HEK293 (cell line): ENCODE measurements at regions not wholly inside any gene's neighbourhood (a gene's known extent, or its start where the extent isn't known, plus 50 kb on each side); places are given as distances from the start of the nearest gene placed in this dataset.
A peak's percentile ranks its signal among the peaks of the same experiment; 100 is the strongest.

Source experiments
- CTCF ChIA-PET: fragments of 350-600 bp; formaldehyde crosslinking; extraction: SDS; loops from one replicate; lab custom pipeline; 2021; ENCODE audit warnings: antibody characterized with exemption; lab: Yijun Ruan, JAX
- POLR2A ChIA-PET: fragments of 300-600 bp; formaldehyde crosslinking; extraction: SDS; loops from one replicate; lab custom pipeline; 2020; ENCODE audit warnings: antibody characterized with exemption, inconsistent platforms; lab: Yijun Ruan, JAX
- H3K27ac ChIP-seq: fragments of 200-500 bp; sonication (Bioruptor generic); 2 replicates; pipeline ENCODE4 v1.5.1; 2014; ENCODE audit warnings: low read depth, low read length, control low read depth, inconsistent platforms; ENCODE audit errors: extremely low read depth
- H3K36me3 ChIP-seq, 2 experiments: fragments of 200-500 bp in 1 of 2; sonication (Bioruptor generic) in 1 of 2; 1 replicate in 1 of 2; 2 replicates in 1 of 2; pipeline ENCODE4 v1.5.1; 2014 to 2017; ENCODE audit warnings: inconsistent platforms in 2 of 2, low read length in 2 of 2; ENCODE audit not compliant: control insufficient read depth in 2 of 2, insufficient read depth in 1 of 2
- H3K4me1 ChIP-seq: fragments of 200-500 bp; sonication (Bioruptor generic); 2 replicates; pipeline ENCODE4 v1.5.1; 2014; ENCODE audit warnings: mild to moderate bottlenecking, low read length, inconsistent platforms; ENCODE audit not compliant: control insufficient read depth, insufficient read depth
- H3K4me3 ChIP-seq: 2 replicates; pipeline ENCODE4 v1.5.1; 2011; ENCODE audit warnings: low read depth, mild to moderate bottlenecking, control low read depth, low read length, moderate library complexity
- H3K9me3 ChIP-seq: fragments of 200-500 bp; sonication (Bioruptor generic); 2 replicates; pipeline ENCODE4 v1.5.1; 2014; ENCODE audit warnings: low read depth, low read length, inconsistent platforms; ENCODE audit not compliant: control insufficient read depth, insufficient read depth
- BCL11B ChIP-seq: fragments of 450-650 bp; formaldehyde crosslinking; IDR thresholded peaks from 2 replicates; pipeline ENCODE4 v1.5.1; 2016; ENCODE audit warnings: low read depth, missing biosample characterization, missing genetic modification characterization
- ELK4 ChIP-seq: IDR thresholded peaks from 2 replicates; pipeline ENCODE4 v1.6.1; 2011; ENCODE audit warnings: mild to moderate bottlenecking, low read depth, low read length, borderline replicate concordance
- KLF16 ChIP-seq: fragments of 450-650 bp; formaldehyde crosslinking; IDR thresholded peaks from 2 replicates; pipeline ENCODE4 v1.5.1; 2017; ENCODE audit warnings: missing biosample characterization, missing genetic modification characterization
- KLF7 ChIP-seq: fragments of 450-650 bp; formaldehyde crosslinking; IDR thresholded peaks from 2 replicates; pipeline ENCODE4 v1.5.1; 2016; ENCODE audit warnings: missing biosample characterization, missing genetic modification characterization, borderline replicate concordance
- KLF8 ChIP-seq: fragments of 450-650 bp; formaldehyde crosslinking; IDR thresholded peaks from 2 replicates; pipeline ENCODE4 v1.5.1; 2016; ENCODE audit warnings: missing biosample characterization, missing genetic modification characterization
- SALL2 ChIP-seq: fragments of 450-650 bp; formaldehyde crosslinking; IDR thresholded peaks from 2 replicates; pipeline ENCODE4 v1.5.0; 2017; ENCODE audit warnings: missing biosample characterization, mild to moderate bottlenecking, missing genetic modification characterization, borderline replicate concordance
- SCRT2 ChIP-seq: fragments of 450-650 bp; formaldehyde crosslinking; IDR thresholded peaks from 2 replicates; pipeline ENCODE4 v1.5.1; 2016; ENCODE audit warnings: missing biosample characterization, missing genetic modification characterization
- SETDB1 ChIP-seq: IDR thresholded peaks from one replicate; pipeline ENCODE4 v1.6.1; 2017; ENCODE audit warnings: mild to moderate bottlenecking, low read length, moderate library complexity, mixed read lengths; ENCODE audit not compliant: insufficient read length
- TRIM28 ChIP-seq: IDR thresholded peaks from 2 replicates; pipeline ENCODE4 v1.6.1; 2011; ENCODE audit warnings: low read length, control low read depth, borderline replicate concordance
- ZBTB20 ChIP-seq: fragments of 450-650 bp; formaldehyde crosslinking; IDR thresholded peaks from 2 replicates; pipeline ENCODE4 v1.5.1; 2016; ENCODE audit warnings: missing biosample characterization, missing genetic modification characterization
- ZNF132 ChIP-seq: fragments of 450-650 bp; formaldehyde crosslinking; IDR thresholded peaks from 2 replicates; pipeline ENCODE4 v1.5.1; 2017; ENCODE audit warnings: missing biosample characterization, missing genetic modification characterization, borderline replicate concordance
- ZNF221 ChIP-seq: fragments of 450-650 bp; formaldehyde crosslinking; IDR thresholded peaks from 2 replicates; pipeline ENCODE4 v1.5.1; 2017; ENCODE audit warnings: missing biosample characterization, missing genetic modification characterization, borderline replicate concordance
- ZNF274 ChIP-seq, 2 experiments: fragments of 200-500 bp in 1 of 2; fragments of 450-650 bp in 1 of 2; sonication (Bioruptor generic) in 1 of 2; formaldehyde crosslinking in 1 of 2; IDR thresholded peaks; 2 replicates each; pipeline versions ENCODE4 v1.5.1 to v1.6.1; 2014 to 2016; ENCODE audit warnings: borderline replicate concordance in 1 of 2, inconsistent platforms in 1 of 2, low read length in 1 of 2, missing biosample characterization in 1 of 2, missing genetic modification characterization in 1 of 2
- ZNF391 ChIP-seq: fragments of 450-650 bp; formaldehyde crosslinking; IDR thresholded peaks from 2 replicates; pipeline ENCODE4 v1.5.1; 2016; ENCODE audit warnings: low read depth, missing biosample characterization, missing genetic modification characterization, borderline replicate concordance
- ZNF394 ChIP-seq: fragments of 450-650 bp; formaldehyde crosslinking; IDR thresholded peaks from 2 replicates; pipeline ENCODE4 v1.5.1; 2016; ENCODE audit warnings: missing biosample characterization, missing genetic modification characterization, mild to moderate bottlenecking, moderate library complexity, borderline replicate concordance
- ZNF416 ChIP-seq: fragments of 450-650 bp; formaldehyde crosslinking; IDR thresholded peaks from 2 replicates; pipeline ENCODE4 v1.5.1; 2016; ENCODE audit warnings: missing biosample characterization, missing genetic modification characterization
- ZNF426 ChIP-seq: fragments of 450-650 bp; formaldehyde crosslinking; IDR thresholded peaks from 2 replicates; pipeline ENCODE4 v1.5.1; 2017; ENCODE audit warnings: missing biosample characterization, missing genetic modification characterization, mild to moderate bottlenecking, inconsistent platforms, moderate library complexity
- ZNF488 ChIP-seq: fragments of 450-650 bp; formaldehyde crosslinking; IDR thresholded peaks from 2 replicates; pipeline ENCODE4 v1.5.1; 2016; ENCODE audit warnings: missing biosample characterization, missing genetic modification characterization
- ZNF529 ChIP-seq: fragments of 450-650 bp; formaldehyde crosslinking; IDR thresholded peaks from 2 replicates; pipeline ENCODE4 v1.5.1; 2017; ENCODE audit warnings: missing genetic modification characterization, missing biosample characterization; ENCODE audit not compliant: insufficient replicate concordance
- ZNF544 ChIP-seq: fragments of 450-650 bp; formaldehyde crosslinking; IDR thresholded peaks from 2 replicates; pipeline ENCODE4 v1.5.0; 2017; ENCODE audit warnings: missing biosample characterization, missing genetic modification characterization
- ZNF600 ChIP-seq: fragments of 450-650 bp; formaldehyde crosslinking; IDR thresholded peaks from 2 replicates; pipeline ENCODE4 v1.5.1; 2016; ENCODE audit warnings: missing biosample characterization, missing genetic modification characterization
- ZNF626 ChIP-seq: fragments of 450-650 bp; sonication (Bioruptor Pico); formaldehyde crosslinking; IDR thresholded peaks from 2 replicates; pipeline ENCODE4 v1.5.1; 2018; ENCODE audit warnings: missing biosample characterization, missing genetic modification characterization, inconsistent platforms
- ZNF664 ChIP-seq: fragments of 450-650 bp; formaldehyde crosslinking; IDR thresholded peaks from 2 replicates; pipeline ENCODE4 v1.5.1; 2016; ENCODE audit warnings: missing biosample characterization, missing genetic modification characterization
- ZNF701 ChIP-seq: fragments of 450-650 bp; formaldehyde crosslinking; IDR thresholded peaks from 2 replicates; pipeline ENCODE4 v1.5.1; 2016; ENCODE audit warnings: missing biosample characterization, missing genetic modification characterization
- ZNF747 ChIP-seq: fragments of 450-650 bp; formaldehyde crosslinking; IDR thresholded peaks from 2 replicates; pipeline ENCODE4 v1.5.1; 2016; ENCODE audit warnings: missing biosample characterization, missing genetic modification characterization
- ZSCAN4 ChIP-seq: fragments of 450-650 bp; formaldehyde crosslinking; IDR thresholded peaks from 2 replicates; pipeline ENCODE4 v1.5.1; 2017; ENCODE audit warnings: missing biosample characterization, missing genetic modification characterization
- TF ChIP-seq, protein P1 (sequence below): fragments of 450-650 bp; formaldehyde crosslinking; IDR thresholded peaks from 2 replicates; pipeline ENCODE4 v1.5.1; 2016; ENCODE audit warnings: missing biosample characterization, missing genetic modification characterization
- TF ChIP-seq, protein P2 (sequence below): fragments of 450-650 bp; formaldehyde crosslinking; IDR thresholded peaks from 2 replicates; pipeline ENCODE4 v1.5.1; 2016; ENCODE audit warnings: missing biosample characterization, missing genetic modification characterization
- TF ChIP-seq, protein P3 (sequence below): fragments of 450-650 bp; formaldehyde crosslinking; optimal IDR thresholded peaks from 2 replicates; pipeline ENCODE3; 2016; ENCODE audit warnings: missing biosample characterization, mild to moderate bottlenecking, missing genetic modification characterization

GRCh38 chr3:72067721-72068120 is 282.8 kb upstream of the PROK2 start (continued):
- TF ChIP-seq KLF7 (tag by site-specific recombination) (no peak), ZNF488 (tag by site-specific recombination) (no peak)
- TF ChIP-seq, protein P1, sequence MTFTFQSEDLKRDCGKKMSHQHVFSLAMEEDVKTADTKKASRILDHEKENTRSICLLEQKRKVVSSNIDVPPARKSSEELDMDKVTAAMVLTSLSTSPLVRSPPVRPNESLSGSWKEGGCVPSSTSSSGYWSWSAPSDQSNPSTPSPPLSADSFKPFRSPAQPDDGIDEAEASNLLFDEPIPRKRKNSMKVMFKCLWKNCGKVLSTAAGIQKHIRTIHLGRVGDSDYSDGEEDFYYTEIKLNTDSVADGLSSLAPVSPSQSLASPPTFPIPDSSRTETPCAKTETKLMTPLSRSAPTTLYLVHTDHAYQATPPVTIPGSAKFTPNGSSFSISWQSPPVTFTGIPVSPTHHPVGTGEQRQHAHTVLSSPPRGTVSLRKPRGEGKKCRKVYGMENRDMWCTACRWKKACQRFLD (tag by site-specific recombination): no peak

DNA sequence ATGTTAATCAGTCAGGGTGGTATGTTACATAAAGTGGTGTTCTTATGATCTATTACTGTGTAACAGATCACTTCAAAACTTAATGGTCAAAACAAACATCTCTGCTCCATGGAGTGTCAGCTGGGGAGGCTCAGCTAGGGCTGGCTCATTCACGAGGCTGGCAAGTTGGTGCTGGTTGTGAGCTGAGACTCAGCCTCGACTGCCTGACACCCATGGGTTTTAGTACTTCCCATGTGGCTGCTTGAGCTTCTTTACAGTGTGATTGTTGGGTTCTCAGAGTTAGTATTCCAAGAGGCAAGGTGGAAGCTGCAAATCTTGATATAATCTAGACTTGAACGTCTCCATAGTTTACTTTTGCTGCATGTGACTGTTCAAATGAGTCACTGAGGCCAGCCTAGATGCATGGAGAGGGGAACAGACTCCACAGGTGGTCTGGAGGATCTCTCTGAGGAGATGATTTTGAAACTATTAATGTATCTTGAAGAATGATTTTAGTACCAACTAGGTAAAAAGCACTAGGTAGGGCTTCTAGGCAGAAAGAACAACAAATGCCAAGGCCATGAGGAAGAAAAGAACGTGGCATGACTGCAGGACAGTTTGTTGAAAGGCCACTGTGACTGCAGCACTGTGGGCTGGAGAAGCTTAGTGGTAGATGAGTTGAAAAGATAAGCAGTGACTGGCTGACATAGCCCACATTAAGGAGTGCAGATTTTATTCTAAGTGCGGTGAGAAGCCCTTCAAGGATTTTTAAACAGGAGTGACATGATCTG is 281.1 kb upstream of the PROK2 start:
- Histone ChIP-seq H3K36me3 (no peaks in the 10 kb centered on the region), H3K9me3 (no peaks in the 10 kb centered on the region), H3K27ac (no peak overlapping the region), H3K4me1 (no peaks in the 10 kb centered on the region), H3K4me3 (no peak overlapping the region)
- CTCF ChIA-PET: no interaction called here
- POLR2A ChIA-PET: no interaction called here
- TF ChIP-seq ZNF600 (tag by site-specific recombination): 0 out of 2 replicates have a peak, but pooled peaks have one; percentile 13
- no peak for TF ChIP-seq ZNF747 (tag by site-specific recombination)
- TF ChIP-seq ZSCAN4 (tag by site-specific recombination): no peak
- TF ChIP-seq SETDB1: peak; percentile 63
- peak; percentile 67 for TF ChIP-seq SCRT2
- no peak for TF ChIP-seq ZNF529
- no peak for TF ChIP-seq ZNF626 (tag by site-specific recombination)
- no peak for TF ChIP-seq ZNF664 (tag by site-specific recombination)
- no peak for TF ChIP-seq ZNF132 (tag by site-specific recombination)
- no peak for TF ChIP-seq ZNF426 (tag by site-specific recombination)
- no peak for TF ChIP-seq KLF16 (tag by site-specific recombination)
- no peak for TF ChIP-seq ZBTB20
- peak; percentile 59; the same call in 1 of the 2 replicates for TF ChIP-seq TRIM28
- no peak for TF ChIP-seq KLF8 (tag by site-specific recombination)
- TF ChIP-seq, protein P2, sequence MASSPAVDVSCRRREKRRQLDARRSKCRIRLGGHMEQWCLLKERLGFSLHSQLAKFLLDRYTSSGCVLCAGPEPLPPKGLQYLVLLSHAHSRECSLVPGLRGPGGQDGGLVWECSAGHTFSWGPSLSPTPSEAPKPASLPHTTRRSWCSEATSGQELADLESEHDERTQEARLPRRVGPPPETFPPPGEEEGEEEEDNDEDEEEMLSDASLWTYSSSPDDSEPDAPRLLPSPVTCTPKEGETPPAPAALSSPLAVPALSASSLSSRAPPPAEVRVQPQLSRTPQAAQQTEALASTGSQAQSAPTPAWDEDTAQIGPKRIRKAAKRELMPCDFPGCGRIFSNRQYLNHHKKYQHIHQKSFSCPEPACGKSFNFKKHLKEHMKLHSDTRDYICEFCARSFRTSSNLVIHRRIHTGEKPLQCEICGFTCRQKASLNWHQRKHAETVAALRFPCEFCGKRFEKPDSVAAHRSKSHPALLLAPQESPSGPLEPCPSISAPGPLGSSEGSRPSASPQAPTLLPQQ: no peak
- TF ChIP-seq ZNF221: no peak
- no peak for TF ChIP-seq SALL2 (tag by site-specific recombination)
- TF ChIP-seq BCL11B (tag by site-specific recombination): no peak
- TF ChIP-seq ZNF416 (tag by site-specific recombination): no peak
- TF ChIP-seq ZNF394 (tag by site-specific recombination): peak; percentile 19; the same call in 1 of the 2 replicates
- TF ChIP-seq, protein P3, sequence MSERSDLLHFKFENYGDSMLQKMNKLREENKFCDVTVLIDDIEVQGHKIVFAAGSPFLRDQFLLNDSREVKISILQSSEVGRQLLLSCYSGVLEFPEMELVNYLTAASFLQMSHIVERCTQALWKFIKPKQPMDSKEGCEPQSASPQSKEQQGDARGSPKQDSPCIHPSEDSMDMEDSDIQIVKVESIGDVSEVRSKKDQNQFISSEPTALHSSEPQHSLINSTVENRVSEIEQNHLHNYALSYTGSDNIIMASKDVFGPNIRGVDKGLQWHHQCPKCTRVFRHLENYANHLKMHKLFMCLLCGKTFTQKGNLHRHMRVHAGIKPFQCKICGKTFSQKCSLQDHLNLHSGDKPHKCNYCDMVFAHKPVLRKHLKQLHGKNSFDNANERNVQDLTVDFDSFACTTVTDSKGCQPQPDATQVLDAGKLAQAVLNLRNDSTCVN (tag by site-specific recombination): no peak
- no peak for TF ChIP-seq ZNF544 (tag by site-specific recombination)
- no peak for TF ChIP-seq ELK4
- no peak for TF ChIP-seq ZNF274 (IDR thresholded peaks at IDR 0.05; ENCODE audit: low read length)
- TF ChIP-seq ZNF274 (tag by site-specific recombination; IDR thresholded peaks at IDR 0.05; ENCODE audit: borderline replicate concordance): no peak
- no peak for TF ChIP-seq ZNF391
- no peak for TF ChIP-seq ZNF701 (tag by site-specific recombination)
